Fibroblast of upper back skin (primary cell): ENCODE measurements at regions not wholly inside any gene's neighbourhood (a gene's known extent, or its start where the extent isn't known, plus 50 kb on each side); places are given as distances from the start of the nearest gene placed in this dataset.

ENCODE experiments used
- DNase-seq: peaks from one replicate; pipeline ENCODE4 v3.0.0-alpha.2; 2013

GRCh38 chr2:65668744-65669143, 236.3 kb upstream of the SPRED2 start:
- no peak for DNase-seq

GRCh38 chr2:65666156-65666725, 233.8 kb upstream of the SPRED2 start:
- DNase-seq = peak; percentile 75

GRCh38 chr2:65664931-65665330, 232.5 kb upstream of the SPRED2 start:
- DNase-seq = peak; percentile 36

GRCh38 chr2:65663831-65664407, 231.5 kb upstream of the SPRED2 start:
- DNase-seq = peak; percentile 8

- DNase-seq = peak; percentile 95
These were observed 230.4 kb upstream of the SPRED2 start for GRCh38 chr2:65662654-65663432.

GRCh38 chr2:65661980-65662653, 229.7 kb upstream of the SPRED2 start:
- no peak for DNase-seq

- DNase-seq = peak; percentile 58
These were observed 227.9 kb upstream of the SPRED2 start for GRCh38 chr2:65660340-65660739.

- peak; percentile 77 for DNase-seq
These were observed 226.5 kb upstream of the SPRED2 start for GRCh38 chr2:65658881-65659280.

- DNase-seq = no peak
These were observed 225.9 kb upstream of the SPRED2 start for GRCh38 chr2:65658266-65658665.

- DNase-seq = no peak
These were observed 223.8 kb upstream of the SPRED2 start for GRCh38 chr2:65656160-65656718.

GRCh38 chr2:65655000-65655399, 222.6 kb upstream of the SPRED2 start:
- DNase-seq = no peak

GRCh38 chr2:65654496-65654895, 222.1 kb upstream of the SPRED2 start:
- no peak for DNase-seq

- no peak for DNase-seq
These were observed 219.7 kb upstream of the SPRED2 start for GRCh38 chr2:65652066-65652465.

GRCh38 chr2:65649811-65650589, 217.6 kb upstream of the SPRED2 start:
- DNase-seq = no peak

GRCh38 chr2:65647249-65647842, 214.9 kb upstream of the SPRED2 start:
- no peak for DNase-seq

- DNase-seq = no peak
These were observed 208.3 kb upstream of the SPRED2 start for GRCh38 chr2:65640793-65641103.

- DNase-seq = peak; percentile 81
These were observed 206.9 kb upstream of the SPRED2 start for GRCh38 chr2:65639156-65639864.

- DNase-seq = no peak
These were observed 206.0 kb upstream of the SPRED2 start for GRCh38 chr2:65638443-65638842.

- DNase-seq = no peak
These were observed 204.5 kb upstream of the SPRED2 start for GRCh38 chr2:65636813-65637483.

- DNase-seq = no peak
These were observed 203.6 kb upstream of the SPRED2 start for GRCh38 chr2:65636024-65636423.

GRCh38 chr2:65634304-65634703, 201.9 kb upstream of the SPRED2 start:
- DNase-seq = no peak
